Neural progenitor cell (in vitro differentiated cells): ENCODE measurements at regions not wholly inside any gene's neighbourhood (a gene's known extent, or its start where the extent isn't known, plus 50 kb on each side); places are given as distances from the start of the nearest gene placed in this dataset.
A peak's percentile ranks its signal among the peaks of the same experiment; 100 is the strongest.

Source experiments
- DNase-seq: peaks from one replicate; pipeline ENCODE4 v3.0.0-alpha.2; 2016; ENCODE audit warnings: low spot score
- H2AFZ ChIP-seq: fragments of 200-600 bp; sonication (generic); replicated peaks from 2 replicates; pipeline ENCODE4 v1.6.1; 2016; ENCODE audit warnings: antibody characterized with exemption
- H3F3A ChIP-seq: fragments of 200-600 bp; sonication (generic); 2 replicates; pipeline ENCODE4 v1.6.1; 2016; ENCODE audit warnings: antibody characterized with exemption, low read depth
- H3K27ac ChIP-seq: fragments of 200-600 bp; sonication (generic); 2 replicates; pipeline ENCODE4 v1.5.1; 2016; ENCODE audit warnings: mild to moderate bottlenecking
- H3K27me3 ChIP-seq: fragments of 200-600 bp; sonication (generic); 2 replicates; pipeline ENCODE4 v1.6.1; 2016; ENCODE audit warnings: mild to moderate bottlenecking, moderate library complexity
- H3K36me3 ChIP-seq: fragments of 200-600 bp; sonication (generic); 2 replicates; pipeline ENCODE4 v1.5.1; 2016
- H3K4me1 ChIP-seq: fragments of 200-600 bp; sonication (generic); 2 replicates; pipeline ENCODE4 v1.6.1; 2016; ENCODE audit warnings: mixed run types
- H3K4me2 ChIP-seq: fragments of 200-600 bp; sonication (generic); 2 replicates; pipeline ENCODE4 v1.6.1; 2016
- H3K4me3 ChIP-seq: fragments of 200-600 bp; sonication (generic); 2 replicates; pipeline ENCODE4 v1.5.1; 2016
- H3K79me2 ChIP-seq: fragments of 200-600 bp; sonication (generic); 2 replicates; pipeline ENCODE4 v1.6.1; 2016; ENCODE audit warnings: low read depth
- H3K9ac ChIP-seq: fragments of 200-600 bp; sonication (generic); 2 replicates; pipeline ENCODE4 v1.6.1; 2016
- H3K9me3 ChIP-seq: fragments of 200-600 bp; sonication (generic); 2 replicates; pipeline ENCODE4 v1.5.1; 2016; ENCODE audit warnings: low read depth
- H4K20me1 ChIP-seq: fragments of 200-600 bp; sonication (generic); 2 replicates; pipeline ENCODE4 v1.6.1; 2016; ENCODE audit warnings: low read depth
- H3K27ac Mint-ChIP-seq: 3 replicates; pipeline ENCODE4 v1.8.0; 2021; ENCODE audit warnings: mixed read lengths
- H3K27me3 Mint-ChIP-seq: 2 replicates; pipeline ENCODE4 v1.8.0; 2022; ENCODE audit warnings: low read depth, mild to moderate bottlenecking, inconsistent platforms, moderate library complexity, mixed read lengths; ENCODE audit not compliant: insufficient read depth
- H3K36me3 Mint-ChIP-seq: 3 replicates; pipeline ENCODE4 v1.8.0; 2021; ENCODE audit warnings: mixed read lengths
- H3K4me1 Mint-ChIP-seq: 3 replicates; pipeline ENCODE4 v1.8.0; 2021; ENCODE audit warnings: mixed read lengths
- H3K4me3 Mint-ChIP-seq: 3 replicates; pipeline ENCODE4 v1.8.0; 2021; ENCODE audit warnings: mild to moderate bottlenecking, moderate library complexity, mixed read lengths
- H3K9me3 Mint-ChIP-seq: 3 replicates; pipeline ENCODE4 v1.8.0; 2020; ENCODE audit warnings: mixed read lengths
- CTCF ChIP-seq: fragments of 200-600 bp; sonication (generic); IDR thresholded peaks from 2 replicates; pipeline ENCODE4 v1.5.1; 2017; ENCODE audit warnings: antibody characterized with exemption, mild to moderate bottlenecking
- EZH2 ChIP-seq: fragments of 200-600 bp; sonication (generic); IDR thresholded peaks from 2 replicates; pipeline ENCODE4 v1.6.1; 2017; ENCODE audit warnings: antibody characterized with exemption, mild to moderate bottlenecking, moderate library complexity
- EZH2phosphoT487 ChIP-seq: fragments of 200-600 bp; sonication (generic); IDR thresholded peaks from 2 replicates; pipeline ENCODE4 v1.6.1; 2017; ENCODE audit warnings: antibody characterized with exemption

DNA sequence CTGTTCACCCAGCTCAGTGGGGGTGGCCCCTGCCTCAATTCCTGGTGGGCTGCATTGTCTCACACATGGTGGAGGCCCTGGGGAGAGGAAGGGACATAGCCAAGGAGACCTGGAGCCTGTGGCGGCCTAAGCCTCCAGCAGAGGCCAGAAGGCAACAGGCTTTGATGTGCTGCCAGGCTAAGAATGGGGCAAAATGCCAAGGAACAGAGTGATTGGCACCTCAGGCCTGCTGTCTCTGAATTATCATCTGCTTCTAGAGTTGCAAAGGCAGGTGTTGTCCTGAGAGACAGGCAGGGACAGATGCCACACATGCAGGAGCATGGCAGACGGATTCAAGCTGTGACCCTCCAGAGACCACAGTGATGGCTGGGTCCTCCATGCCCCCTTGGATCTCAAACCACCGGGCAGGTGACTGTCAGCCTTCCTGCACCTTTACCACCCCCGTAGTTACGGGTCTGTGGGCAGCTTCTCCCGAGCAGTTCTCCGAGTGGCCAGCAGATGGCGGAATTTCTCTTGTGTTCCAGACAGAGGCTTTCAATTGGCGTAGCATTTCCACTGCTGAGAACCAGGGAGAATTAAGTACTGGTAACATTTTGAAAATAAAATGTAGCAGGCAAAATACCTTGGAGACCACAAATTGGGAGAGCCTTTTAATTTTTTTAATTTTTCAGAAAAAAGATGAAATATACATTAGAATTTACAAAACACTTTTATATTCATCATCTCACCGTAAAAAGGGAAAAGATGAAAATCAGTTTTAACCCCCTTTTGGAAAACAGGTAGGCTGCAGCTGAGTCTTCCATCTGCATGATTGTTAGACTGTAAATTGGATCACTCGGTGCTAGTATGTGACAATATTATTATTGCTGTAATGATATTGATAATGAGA, 525.5 kb upstream of the CFAP20DC start:
- TF ChIP-seq EZH2phosphoT487, result no peak
- peak; percentile 99 for TF ChIP-seq CTCF
- Mint-ChIP-seq H3K27me3 (peaks cover 2% of the 10 kb centered on the region), H3K36me3 (no peaks in the 10 kb centered on the region)

DNA sequence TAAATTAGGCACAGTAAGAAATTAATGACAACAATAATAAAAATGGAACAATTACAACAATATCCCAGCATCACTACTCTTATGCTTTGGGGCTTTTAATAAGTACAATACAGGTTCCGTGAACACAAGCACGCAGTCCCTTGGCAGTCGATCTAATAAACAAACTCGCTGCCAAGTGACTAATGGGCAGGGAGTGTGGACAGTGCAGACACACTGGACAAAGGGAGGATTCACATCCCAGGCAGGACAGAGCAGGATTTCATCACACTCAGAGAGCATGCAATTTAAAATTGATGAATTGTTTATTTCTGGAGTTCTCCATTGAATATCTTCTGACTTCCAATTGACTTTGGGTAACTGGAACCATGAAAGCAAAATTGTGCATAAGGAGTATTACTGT, 524.1 kb upstream of the CFAP20DC start:
- H3K27ac Mint-ChIP-seq, result peak overlapping the region; percentile 64
- H3K27me3 Mint-ChIP-seq, result peaks cover 3% of the 10 kb centered on the region
- no peaks in the 10 kb centered on the region for H3K36me3 ChIP-seq
- H3K9me3 ChIP-seq, result no peaks in the 10 kb centered on the region
- no peak for DNase-seq
- H3K79me2 ChIP-seq, result no peaks in the 10 kb centered on the region
- no peak overlapping the region for H3K4me2 ChIP-seq
- no peak overlapping the region for H3K4me3 ChIP-seq
- no peak overlapping the region for H2AFZ ChIP-seq
- no peak overlapping the region for H3K27ac ChIP-seq
- TF ChIP-seq EZH2, result no peak
- no peak for TF ChIP-seq EZH2phosphoT487
- no peak for TF ChIP-seq CTCF
- H3K9ac ChIP-seq, result no peak overlapping the region
- no peaks in the 10 kb centered on the region for H3F3A ChIP-seq
- peaks cover 4% of the 10 kb centered on the region for H3K4me1 ChIP-seq
- H3K4me3 Mint-ChIP-seq, result no peak overlapping the region
- H3K9me3 Mint-ChIP-seq, result no peaks in the 10 kb centered on the region
- no peaks in the 10 kb centered on the region for H4K20me1 ChIP-seq
- no peaks in the 10 kb centered on the region for H3K27me3 ChIP-seq
- H3K4me1 Mint-ChIP-seq, result peaks cover 5% of the 10 kb centered on the region
- no peaks in the 10 kb centered on the region for H3K36me3 Mint-ChIP-seq

More for the DNA sequence above, 525.5 kb upstream of the CFAP20DC start:
- no peaks in the 10 kb centered on the region for H4K20me1 ChIP-seq
- H3K9me3 ChIP-seq, result no peaks in the 10 kb centered on the region
- Mint-ChIP-seq H3K4me1 (peaks cover 2% of the 10 kb centered on the region), H3K27ac (no peak overlapping the region), H3K9me3 (no peaks in the 10 kb centered on the region), H3K4me3 (no peak overlapping the region)
- DNase-seq, result peak; percentile 89
- no peak overlapping the region for H3K9ac ChIP-seq
- H3K4me2 ChIP-seq, result no peak overlapping the region
- peaks cover 4% of the 10 kb centered on the region for H3K4me1 ChIP-seq
- no peak overlapping the region for H3K27ac ChIP-seq
- H3K36me3 ChIP-seq, result no peaks in the 10 kb centered on the region
- H3F3A ChIP-seq, result no peaks in the 10 kb centered on the region
- no peak overlapping the region for H3K4me3 ChIP-seq
- no peaks in the 10 kb centered on the region for H3K27me3 ChIP-seq
- H2AFZ ChIP-seq, result no peak overlapping the region
- H3K79me2 ChIP-seq, result no peaks in the 10 kb centered on the region

- no peak overlapping the region for H3K27ac ChIP-seq
- H3K4me2 ChIP-seq, result no peak overlapping the region
- H3K4me3 ChIP-seq, result no peak overlapping the region
- H3K4me1 ChIP-seq, result peaks cover 4% of the 10 kb centered on the region
- no peaks in the 10 kb centered on the region for H4K20me1 ChIP-seq
- Mint-ChIP-seq H3K9me3 (no peaks in the 10 kb centered on the region), H3K36me3 (no peaks in the 10 kb centered on the region), H3K4me1 (peaks cover 5% of the 10 kb centered on the region), H3K27me3 (peaks cover 3% of the 10 kb centered on the region), H3K4me3 (no peak overlapping the region), H3K27ac (no peak overlapping the region)
- H3K9me3 ChIP-seq, result no peaks in the 10 kb centered on the region
- TF ChIP-seq EZH2 (no peak), EZH2phosphoT487 (no peak), CTCF (no peak)
- no peak overlapping the region for H3K9ac ChIP-seq
- H3K27me3 ChIP-seq, result no peaks in the 10 kb centered on the region
- H2AFZ ChIP-seq, result no peak overlapping the region
- H3K79me2 ChIP-seq, result no peaks in the 10 kb centered on the region
- H3K36me3 ChIP-seq, result no peaks in the 10 kb centered on the region
- no peak for DNase-seq
- no peaks in the 10 kb centered on the region for H3F3A ChIP-seq
These were observed 522.3 kb upstream of the CFAP20DC start for GRCh38 chr3:59572106-59572505.
